ENCODE measurements at regions not wholly inside any gene's neighbourhood (a gene's known extent, or its start where the extent isn't known, plus 50 kb on each side); places are given as distances from the start of the nearest gene placed in this dataset.

DNA sequence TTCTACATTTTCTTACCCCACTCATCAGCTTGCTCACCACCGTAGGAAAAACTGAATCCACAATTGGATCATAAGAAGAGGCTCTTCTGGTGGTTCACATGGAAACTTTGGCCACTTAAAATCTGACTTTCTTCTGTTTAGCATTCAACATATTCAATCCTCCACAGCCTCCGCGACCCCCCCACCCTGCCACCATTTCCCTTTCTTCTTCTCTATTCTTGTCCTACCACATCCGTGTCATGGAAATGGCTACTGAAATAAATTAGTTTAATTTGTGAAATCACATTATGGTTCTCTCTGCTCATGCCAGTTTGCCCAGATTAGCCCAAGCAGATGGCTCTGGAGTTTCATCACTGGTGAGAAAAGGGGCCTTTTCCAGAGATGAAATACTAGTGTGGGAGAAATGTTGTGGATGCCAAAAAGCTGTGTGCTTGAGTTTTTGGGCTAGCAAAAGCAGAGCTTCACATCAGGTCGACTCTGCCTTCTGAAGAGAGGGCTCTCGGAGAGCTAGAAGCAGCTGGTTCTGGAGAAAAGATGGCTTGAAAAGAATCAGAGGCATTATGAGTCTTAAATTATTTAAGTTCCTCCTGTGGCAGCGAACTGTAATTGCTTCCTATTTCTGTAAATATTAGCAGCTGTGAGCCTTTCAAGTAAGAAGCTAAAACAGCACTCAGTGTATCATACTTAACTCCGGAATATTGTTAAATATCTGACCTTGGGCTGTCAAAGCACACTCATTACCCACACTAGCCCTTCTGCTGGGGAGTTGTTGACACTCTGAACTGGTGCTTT is 107.1 kb downstream of the MAT2B start:
- Histone ChIP-seq H3K27me3 (ENCODE audit: control insufficient read depth in 1 of 2, insufficient read depth in 2 of 2, low read length in 2 of 2) (no peaks in the 10 kb centered on the region), H3K79me2 (ENCODE audit: insufficient read depth, low read length) (no peaks in the 10 kb centered on the region), H4K20me1 (ENCODE audit: insufficient read depth, low read length) (no peaks in the 10 kb centered on the region), H3K27ac (ENCODE audit: extremely low read length, insufficient read depth, low read length) (no peak overlapping the region), H2AFZ (ENCODE audit: low read length) (no peak overlapping the region), H3K9ac (ENCODE audit: insufficient read depth, low read depth, low read length) (no peak overlapping the region), H3K4me3 (replicated peaks in 1 of 3; ENCODE audit: insufficient read depth in 1 of 3, low read depth in 2 of 3, low read length in 3 of 3) (no peak overlapping the region), H3K9me3 (ENCODE audit: low read length) (no peaks in the 10 kb centered on the region), H3K4me2 (ENCODE audit: low read depth, low read length) (no peak overlapping the region), H3K36me3 (replicated peaks in 1 of 2; ENCODE audit: control insufficient read depth in 1 of 2, insufficient read depth in 2 of 2, low read length in 2 of 2) (no peaks in the 10 kb centered on the region), H3K4me1 (ENCODE audit: insufficient read depth, low read length) (no peaks in the 10 kb centered on the region)
- WGBS (ENCODE audit: low lambda C conversion rate) = 18% methylated on average over 8 of the region's 8 CpGs
- POLR2A ChIA-PET = no interaction called here
- no TSS peak for BruUV-seq (replicated peaks)
- no peak for DNase-seq (ENCODE audit: low spot score)
- no peak for FAIRE-seq
- in situ Hi-C loops (cut with HindIII; ENCODE audit: extremely low pct_ligation_motif_present, low pct_unique_long_range_greater_than_20kb) (no loop called here), intact Hi-C loops (cut with micrococcal nuclease; ENCODE audit: unreplicated experiment) (no loop called here)
- TF ChIP-seq, protein P1, sequence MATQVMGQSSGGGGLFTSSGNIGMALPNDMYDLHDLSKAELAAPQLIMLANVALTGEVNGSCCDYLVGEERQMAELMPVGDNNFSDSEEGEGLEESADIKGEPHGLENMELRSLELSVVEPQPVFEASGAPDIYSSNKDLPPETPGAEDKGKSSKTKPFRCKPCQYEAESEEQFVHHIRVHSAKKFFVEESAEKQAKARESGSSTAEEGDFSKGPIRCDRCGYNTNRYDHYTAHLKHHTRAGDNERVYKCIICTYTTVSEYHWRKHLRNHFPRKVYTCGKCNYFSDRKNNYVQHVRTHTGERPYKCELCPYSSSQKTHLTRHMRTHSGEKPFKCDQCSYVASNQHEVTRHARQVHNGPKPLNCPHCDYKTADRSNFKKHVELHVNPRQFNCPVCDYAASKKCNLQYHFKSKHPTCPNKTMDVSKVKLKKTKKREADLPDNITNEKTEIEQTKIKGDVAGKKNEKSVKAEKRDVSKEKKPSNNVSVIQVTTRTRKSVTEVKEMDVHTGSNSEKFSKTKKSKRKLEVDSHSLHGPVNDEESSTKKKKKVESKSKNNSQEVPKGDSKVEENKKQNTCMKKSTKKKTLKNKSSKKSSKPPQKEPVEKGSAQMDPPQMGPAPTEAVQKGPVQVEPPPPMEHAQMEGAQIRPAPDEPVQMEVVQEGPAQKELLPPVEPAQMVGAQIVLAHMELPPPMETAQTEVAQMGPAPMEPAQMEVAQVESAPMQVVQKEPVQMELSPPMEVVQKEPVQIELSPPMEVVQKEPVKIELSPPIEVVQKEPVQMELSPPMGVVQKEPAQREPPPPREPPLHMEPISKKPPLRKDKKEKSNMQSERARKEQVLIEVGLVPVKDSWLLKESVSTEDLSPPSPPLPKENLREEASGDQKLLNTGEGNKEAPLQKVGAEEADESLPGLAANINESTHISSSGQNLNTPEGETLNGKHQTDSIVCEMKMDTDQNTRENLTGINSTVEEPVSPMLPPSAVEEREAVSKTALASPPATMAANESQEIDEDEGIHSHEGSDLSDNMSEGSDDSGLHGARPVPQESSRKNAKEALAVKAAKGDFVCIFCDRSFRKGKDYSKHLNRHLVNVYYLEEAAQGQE (IDR thresholded peaks at IDR 0.05; ENCODE audit: borderline replicate concordance in 1 of 2, low read depth in 1 of 2, low read length in 2 of 2) = no peak
- TF ChIP-seq SMARCE1 (IDR thresholded peaks at IDR 0.05; ENCODE audit: borderline replicate concordance) = no peak
- TF ChIP-seq ZHX2 (IDR thresholded peaks at IDR 0.05; ENCODE audit: low read depth) = no peak
- TF ChIP-seq ZHX2 (CRISPR knock-in tag; IDR thresholded peaks at IDR 0.05; ENCODE audit: borderline replicate concordance) = no peak
- TF ChIP-seq ZNF33B (CRISPR knock-in tag; IDR thresholded peaks at IDR 0.05) = no peak
- CTCF ChIA-PET (ENCODE audit: low intra/inter-chr PET ratio, low total read pairs) = no interaction called here
- ATAC-seq = no peak
